Stimulated activated CD8-positive, alpha-beta memory T cell treated with anti-CD3 and anti-CD28 coated beads, Interleukin-7, amount 100 ng/mL, for 48 hours (primary cell): ENCODE measurements at regions not wholly inside any gene's neighbourhood (a gene's known extent, or its start where the extent isn't known, plus 50 kb on each side); places are given as distances from the start of the nearest gene placed in this dataset.
"Not testable (repeated sequence)": the region's sequence is repeated elsewhere in the genome, so short reads cannot be mapped to it uniquely, and the experiment has no call there.

Source experiments
- DNase-seq, 2 donors: peaks; one replicate each; pipeline ENCODE4 v3.0.0-alpha.2; 2020; ENCODE audit warnings: low read depth in 1 of 2; ENCODE audit errors: extremely low read depth in 1 of 2

DNA sequence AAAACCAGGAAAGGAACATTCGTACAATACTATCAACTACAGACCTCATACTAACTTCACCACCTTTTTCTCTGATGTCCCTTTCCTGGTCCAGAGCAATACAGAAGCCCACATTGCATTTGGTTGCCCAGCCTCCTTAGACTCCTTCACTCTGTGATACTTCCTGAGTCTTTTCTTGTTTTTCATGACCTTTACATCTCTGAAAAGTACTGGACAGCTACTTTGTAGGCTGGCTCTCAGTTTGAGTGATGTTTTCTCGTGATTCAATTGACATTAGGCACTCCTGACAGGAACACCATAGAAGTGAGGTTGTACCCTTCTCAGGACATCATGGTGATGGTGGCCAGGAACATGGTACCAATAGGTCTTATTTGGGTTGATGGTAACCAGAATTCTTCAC, 185.9 kb upstream of the SLC39A10 start:
- no peak for DNase-seq

DNA sequence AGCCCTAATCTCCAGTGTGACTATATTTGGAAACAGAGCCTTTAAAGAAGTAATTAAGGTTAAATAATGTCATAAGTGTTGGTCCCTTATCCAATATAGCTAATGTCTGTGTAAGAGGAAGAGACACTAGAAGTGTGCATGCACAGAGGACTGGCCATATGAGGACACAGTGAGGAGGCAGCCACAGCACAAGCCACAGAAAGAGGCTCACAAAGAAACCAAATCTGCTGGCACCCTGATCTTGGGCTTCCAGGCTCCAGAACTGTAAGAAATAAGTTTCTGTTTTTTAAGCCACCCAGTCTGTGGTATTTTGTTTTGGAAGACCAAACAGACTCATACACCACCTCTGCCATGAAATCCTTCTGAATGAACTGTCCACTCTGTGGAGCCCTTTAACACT, 186.4 kb upstream of the SLC39A10 start:
- no peak for DNase-seq

DNA sequence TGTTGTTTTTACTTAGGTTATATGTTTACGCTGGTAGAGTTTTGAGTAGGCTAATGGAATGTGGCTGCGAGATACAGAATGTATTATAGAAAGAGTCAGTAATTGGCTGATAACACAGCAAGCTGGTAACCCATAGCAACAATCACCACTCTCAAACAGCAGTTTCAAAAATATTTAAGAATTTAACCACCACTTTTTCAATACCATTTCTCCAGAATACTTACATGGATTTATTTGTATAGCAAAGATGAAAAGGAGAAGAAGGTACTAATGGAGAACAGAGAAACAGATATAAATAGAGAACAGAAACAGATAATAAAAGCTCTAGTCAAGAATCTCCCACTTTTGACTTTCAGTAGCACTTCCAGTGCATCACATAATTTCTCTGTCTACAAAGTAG, 188.3 kb upstream of the SLC39A10 start:
- no peak for DNase-seq

DNA sequence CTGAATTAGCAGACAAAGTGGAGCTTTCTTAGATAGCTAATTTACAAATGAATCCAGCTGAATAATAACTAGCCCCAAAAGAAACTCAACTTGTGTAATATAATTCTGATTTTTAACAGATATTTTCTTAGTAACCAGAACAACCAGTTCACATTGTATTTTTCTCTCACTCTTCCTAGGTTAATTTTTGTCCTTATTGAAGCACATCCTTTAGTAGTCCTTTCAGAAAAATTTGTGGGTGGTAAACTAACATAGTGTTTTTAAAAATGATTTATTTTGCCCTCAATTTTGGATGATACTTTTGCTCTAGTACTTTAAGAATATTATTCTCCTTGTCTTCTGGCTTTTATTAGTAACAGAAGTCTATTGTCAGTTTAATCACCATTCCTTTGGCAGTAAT, 190.6 kb upstream of the SLC39A10 start:
- no peak for DNase-seq

DNA sequence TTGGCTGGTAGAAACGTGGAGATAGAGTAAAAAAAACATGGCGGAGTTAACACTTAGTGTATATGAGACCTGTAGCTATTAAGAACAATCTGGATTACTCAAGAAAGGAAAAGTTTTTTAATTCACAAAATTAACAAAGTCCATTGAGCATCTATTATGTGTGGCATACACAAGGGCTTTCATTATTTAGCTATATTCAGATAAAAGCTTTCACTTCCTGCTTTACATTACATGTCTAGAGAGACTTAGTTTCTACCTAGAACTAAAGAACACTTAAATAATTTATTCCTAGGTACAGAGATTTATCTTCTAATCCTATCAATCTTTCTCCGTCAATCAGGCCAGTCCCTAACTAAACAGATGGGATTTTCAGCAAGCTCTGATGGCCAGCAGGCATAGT, 196.0 kb upstream of the SLC39A10 start:
- DNase-seq, result no peak

DNA sequence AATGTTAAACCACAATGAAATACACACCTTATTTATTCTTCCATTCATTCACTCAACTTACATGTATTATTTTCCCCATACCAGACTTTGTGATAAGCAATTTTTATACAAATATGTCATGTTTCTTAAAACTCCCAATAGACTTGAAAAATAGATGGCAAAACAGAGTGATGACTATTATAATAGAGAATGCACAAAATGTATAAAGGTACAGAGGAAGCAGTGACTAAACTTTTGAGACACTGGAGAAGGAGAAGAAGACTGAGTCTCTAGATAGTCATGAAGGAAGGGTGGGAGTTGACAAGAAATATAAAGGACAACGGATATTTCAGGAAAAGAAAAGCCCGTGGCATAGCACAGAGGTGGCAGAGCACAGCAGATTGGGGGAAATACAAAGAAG, 198.1 kb upstream of the SLC39A10 start:
- no peak for DNase-seq

DNA sequence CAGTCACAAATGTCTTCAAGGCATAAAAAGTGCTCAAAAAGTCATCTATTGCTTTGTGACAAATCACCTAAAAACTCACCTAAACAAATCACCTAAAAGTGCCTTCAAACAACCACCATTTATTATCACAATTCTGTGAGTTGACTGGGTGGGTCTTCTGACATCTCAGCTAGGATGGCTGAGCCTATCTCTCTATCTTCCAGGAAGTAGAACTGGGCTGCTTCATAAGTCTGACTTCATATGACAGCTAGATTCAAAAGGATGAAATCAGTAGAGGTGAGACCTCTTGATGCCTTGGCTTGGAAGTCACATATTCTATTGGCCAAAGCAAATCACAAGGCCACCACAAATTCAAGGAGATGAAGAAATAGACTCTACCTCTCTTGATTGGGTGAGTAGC, 199.2 kb upstream of the SLC39A10 start:
- DNase-seq, result no peak

DNA sequence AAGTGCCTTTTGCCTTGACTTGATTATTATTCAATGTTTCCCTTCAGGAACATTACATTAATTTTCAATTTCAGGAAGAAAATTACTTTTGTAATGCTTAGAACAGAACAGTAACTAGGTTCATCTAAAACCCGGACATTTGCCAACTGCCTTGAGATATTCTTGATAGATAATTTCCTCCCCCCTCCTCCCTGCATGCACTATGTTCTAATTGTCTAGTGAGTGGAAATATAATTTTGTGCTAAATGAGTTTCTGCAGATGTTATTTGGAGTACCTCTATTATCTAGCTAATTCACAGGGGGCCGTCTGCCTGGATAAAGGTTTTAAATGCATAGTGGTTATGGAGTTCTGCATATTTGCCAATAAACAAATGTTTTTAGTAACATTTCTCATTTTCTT, 200.3 kb upstream of the SLC39A10 start:
- no peak for DNase-seq

DNA sequence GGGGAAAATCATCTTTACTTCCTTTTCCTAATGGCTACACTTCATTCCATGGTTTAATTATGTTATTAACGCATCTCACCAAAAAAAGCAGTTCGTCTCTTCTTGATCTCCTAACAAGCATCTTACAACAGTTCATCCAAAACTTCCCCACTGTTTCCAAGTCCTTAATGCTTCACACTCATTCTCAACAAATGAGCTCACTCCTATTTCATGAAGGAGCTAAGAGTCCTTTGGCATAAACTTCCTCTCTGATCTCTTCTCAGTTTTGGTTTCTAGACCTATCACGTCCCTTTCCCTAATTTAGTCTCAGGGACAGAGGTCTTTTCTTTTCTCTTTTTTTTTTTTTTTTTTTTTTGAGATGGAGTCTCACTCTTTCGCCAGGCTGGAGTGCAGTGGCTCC, 205.9 kb upstream of the SLC39A10 start:
- DNase-seq, result no peak

DNA sequence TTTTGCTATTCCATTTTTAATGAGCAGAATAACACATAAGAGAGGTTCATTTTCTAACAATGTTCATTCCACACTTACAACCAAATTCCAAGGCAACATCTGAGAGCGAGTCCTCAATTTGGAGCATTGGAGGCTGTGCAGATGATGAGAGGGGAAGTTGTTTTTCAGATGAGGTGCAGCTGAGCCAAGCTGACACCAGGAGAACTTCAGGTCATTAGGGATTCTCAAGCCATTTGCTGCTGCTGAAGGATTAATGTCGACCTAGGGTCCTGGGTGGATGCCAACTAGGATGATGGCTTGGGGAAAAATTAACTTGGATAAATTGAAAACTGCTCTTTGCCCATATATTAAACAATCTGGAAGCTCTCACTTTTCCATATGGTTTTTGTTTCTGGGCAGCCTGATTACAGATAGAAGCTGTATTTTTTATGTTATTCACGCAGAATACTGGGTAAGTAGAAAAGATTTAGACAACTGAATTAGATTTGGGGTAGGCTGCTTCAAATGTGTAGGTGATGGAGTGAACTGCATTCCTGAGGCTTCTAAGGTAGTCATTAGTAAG, 206.4 kb upstream of the SLC39A10 start:
- no peak for DNase-seq

DNA sequence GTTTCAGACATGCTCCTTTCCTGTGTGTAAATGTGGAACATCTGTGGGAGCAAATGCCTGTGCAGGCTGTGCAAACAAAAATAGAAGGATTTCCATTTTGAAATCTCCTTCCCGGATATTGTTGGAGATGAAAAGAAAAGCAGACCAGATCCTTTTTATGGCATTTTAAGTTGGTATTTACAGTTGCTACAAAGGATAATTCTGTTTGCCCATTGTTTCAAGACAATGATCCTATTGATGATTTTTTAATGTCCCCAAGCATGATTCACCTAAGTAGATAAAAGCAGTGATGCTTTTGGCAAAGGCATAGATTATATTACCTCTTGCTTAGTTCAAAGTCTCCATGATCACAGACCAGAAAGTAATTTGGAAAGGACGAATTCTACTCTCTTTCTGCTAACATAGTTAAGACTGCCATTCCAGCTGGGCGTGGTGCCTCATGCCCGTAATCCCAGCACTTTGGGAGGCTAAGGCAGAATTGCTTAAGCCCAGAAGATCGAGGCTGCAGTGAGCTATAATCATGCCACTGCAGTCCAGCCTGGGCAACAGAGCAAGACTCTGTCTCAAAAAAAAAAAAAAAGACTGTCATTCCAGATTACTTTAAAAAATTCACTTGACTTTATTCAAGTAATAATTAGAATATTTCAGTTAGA, 209.6 kb upstream of the SLC39A10 start:
- no peak for DNase-seq

DNA sequence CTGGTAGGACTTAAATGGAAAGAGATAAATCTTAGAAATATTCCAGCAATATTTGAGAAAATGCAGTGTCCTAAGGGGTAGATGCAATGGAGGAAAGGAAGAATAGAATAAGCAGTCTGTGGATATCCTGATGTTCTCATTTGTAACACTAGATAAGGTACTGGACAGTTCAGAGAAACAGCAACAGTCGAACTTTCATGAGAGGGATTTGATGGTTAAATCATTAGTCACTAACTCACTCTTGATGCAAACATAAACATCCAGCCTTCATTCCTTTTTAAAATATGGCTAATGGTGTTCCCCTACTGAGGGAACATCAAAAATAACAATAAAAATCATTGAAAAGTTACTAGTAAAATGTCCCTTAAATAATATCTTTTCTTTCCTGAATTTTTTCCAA, 211.4 kb upstream of the SLC39A10 start:
- no peak for DNase-seq

DNA sequence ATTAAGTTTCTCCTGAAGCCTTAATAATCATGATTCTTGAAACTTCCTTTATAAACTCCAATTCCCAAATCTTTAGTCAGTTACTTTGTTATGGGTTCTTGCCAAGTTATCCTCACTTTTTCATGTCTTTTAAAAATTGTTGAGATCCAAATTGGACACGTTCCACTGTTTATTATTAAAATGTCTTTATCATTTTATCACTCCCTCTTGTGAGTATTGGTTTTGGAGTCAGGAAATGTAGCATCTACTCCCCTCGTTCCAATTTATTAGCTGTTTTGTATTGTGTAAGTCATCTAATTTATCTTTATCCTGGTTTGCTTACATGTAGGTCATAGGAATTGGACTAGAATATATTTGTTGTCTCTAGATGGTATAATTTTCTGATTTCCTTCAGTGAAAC, 213.1 kb upstream of the SLC39A10 start:
- DNase-seq, result no peak

DNA sequence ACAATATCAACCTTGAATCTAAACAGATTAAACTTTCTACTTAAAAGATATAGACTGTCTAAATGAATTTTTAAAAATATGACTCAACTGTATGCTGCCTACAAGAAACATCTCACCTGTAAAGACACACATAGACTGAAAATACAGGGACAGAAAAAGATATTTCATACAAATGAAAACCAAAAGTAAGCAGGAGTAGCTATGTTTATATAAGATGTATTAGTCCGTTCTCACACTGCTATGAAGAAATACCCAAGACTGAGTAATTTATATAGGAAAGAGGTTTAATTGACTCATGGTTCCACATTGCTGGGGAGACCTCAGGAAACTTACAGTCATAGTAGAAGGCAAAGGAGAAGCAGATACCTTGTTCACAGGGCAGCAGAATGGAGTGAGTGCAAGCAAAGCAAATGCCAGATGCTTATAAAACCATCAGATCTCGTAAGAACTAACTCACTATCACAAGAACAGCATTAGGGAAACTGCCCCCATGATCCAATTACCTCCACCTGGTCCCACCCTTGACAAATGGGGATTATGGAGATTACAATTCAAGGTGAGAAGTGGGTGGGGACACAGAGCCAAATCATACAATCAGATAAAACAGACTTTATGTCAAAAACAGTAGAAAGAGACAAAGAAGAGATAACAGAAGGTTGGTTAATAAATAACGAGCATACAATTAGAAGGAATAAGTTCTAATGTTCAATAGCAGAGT, 214.4 kb upstream of the SLC39A10 start:
- no peak for DNase-seq

DNA sequence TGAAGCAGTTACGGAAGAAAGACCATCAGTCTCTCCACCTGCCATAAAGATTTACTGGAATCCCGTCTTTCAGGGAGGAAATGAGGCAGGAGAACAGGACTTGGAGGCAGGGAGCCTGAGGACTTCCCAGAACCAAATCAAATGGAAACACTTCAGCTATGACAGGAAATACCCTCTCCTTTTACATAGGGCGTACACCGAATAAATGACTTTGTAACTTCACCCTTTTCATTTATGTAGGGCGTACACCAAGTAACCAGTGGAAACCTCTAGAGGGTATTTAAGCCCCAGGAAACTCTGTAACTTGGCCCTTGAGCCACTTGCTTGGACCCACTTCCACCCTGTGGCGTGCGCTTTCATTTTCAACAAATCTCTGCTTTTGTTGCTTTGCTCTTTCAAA, 218.3 kb upstream of the SLC39A10 start:
- DNase-seq, result no peak

DNA sequence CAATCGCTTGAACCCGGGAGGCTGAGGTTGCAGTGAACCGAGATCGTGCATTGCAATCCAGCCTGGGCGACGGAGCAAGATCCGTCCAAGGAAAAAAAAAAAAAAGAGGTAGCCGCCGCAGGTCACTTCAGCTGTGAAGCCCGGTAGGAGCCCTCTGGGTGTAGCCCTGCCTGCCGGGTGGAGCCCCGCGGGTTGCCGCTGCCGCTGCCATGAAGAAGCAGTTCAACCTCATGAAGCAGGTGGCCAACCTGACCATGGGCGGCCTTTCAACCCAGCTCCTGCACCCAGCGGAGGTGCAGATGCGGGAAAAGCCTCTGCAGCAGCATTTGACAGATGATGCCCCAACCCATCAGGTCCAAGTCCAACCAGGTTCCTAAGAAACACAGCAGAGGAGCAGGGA, 219.5 kb upstream of the SLC39A10 start:
- DNase-seq, result no peak

DNA sequence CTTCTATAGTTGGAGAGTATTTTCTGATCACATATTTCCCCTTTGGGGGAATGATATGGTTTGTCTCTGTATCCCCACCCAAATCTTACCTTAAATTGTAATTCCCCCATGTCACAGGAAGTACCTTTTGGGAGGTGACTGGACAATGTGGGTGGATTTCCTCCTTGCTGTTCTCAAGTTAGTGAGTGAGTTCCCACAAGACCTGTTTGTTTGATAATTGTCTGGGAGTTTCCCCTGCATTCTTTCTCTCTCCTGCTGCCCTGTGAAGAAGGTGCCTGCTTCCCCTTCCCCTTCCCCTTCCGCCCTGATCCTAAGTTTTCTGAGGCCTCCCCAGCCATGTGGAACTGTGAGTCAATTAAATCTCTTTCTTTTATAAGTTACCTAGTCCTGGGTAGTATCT, 222.7 kb upstream of the SLC39A10 start:
- DNase-seq, result no peak

DNA sequence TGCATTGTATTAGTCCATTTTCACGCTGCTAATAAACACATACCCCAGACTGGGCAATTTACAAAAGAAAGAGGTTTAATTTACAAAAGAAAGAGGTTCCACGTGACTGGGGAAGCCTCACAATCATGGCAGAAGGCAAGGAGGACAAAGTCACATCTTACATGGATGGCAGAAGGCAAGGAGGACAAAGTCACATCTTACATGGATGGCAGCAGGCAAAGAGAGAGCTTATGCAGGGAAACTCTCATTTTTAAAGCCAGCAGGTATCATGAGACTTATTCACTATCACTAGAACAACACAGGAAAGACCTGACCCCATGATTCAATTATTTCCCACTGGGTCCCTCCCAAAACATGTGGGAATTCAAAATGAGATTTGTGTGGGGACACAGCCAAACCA, 223.3 kb upstream of the SLC39A10 start:
- DNase-seq, result not testable (repeated sequence)

DNA sequence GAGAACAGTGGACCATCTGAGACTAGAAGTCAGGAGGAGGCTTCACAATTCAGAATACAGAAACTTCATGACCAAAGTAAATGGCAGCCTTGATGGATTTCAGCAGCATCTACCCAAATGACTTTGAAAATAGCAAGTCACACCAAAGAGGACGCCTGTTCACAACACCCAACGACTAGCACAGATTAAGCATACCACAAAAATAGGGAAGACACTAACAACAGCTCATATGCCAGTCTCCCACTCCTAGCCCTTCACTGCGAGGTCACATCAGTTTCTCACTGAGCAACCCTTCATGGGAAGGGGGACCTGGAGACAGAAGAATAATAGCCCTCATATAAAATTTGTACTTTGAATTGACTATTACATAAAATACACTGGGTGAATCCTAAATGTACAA, 228.4 kb upstream of the SLC39A10 start:
- DNase-seq, result no peak

DNA sequence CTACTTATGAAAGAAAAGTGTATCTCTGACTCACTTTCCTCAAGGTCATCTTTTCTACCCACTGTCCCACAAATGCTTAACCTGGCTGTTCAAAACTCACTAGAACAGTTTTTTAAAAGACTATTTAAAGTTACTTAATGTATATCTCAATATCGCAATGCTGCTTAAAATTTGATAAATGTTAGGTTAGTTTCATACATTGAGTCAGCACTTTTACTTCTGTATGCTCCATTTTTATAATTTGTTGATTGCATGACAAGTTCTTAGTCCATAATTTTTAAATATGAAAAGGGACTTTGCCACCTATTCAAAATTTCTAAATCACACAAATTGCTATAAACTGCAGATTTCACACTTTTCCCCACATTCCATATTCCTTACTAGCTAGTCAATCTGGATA, 231.7 kb upstream of the SLC39A10 start:
- DNase-seq, result no peak

DNA sequence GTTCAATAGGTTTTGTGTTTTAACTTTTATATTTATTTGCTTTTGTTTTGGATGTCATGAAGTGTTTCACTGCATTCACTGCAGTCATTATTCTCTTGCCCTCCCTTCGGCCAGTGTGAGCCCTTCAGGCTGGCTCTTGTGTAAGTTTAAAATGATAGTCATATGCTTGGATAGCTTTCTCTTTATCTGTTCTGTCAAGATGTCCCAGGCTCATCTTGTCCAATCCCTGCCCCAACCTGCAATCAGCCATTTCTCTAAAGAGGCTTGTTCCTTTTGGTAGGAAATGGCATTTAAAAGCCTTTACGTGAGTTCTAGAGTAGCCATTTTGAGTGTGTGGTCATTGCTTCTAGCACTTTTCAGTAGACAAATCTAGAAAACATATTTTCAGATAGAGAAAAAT, 238.0 kb upstream of the SLC39A10 start:
- no peak for DNase-seq

DNA sequence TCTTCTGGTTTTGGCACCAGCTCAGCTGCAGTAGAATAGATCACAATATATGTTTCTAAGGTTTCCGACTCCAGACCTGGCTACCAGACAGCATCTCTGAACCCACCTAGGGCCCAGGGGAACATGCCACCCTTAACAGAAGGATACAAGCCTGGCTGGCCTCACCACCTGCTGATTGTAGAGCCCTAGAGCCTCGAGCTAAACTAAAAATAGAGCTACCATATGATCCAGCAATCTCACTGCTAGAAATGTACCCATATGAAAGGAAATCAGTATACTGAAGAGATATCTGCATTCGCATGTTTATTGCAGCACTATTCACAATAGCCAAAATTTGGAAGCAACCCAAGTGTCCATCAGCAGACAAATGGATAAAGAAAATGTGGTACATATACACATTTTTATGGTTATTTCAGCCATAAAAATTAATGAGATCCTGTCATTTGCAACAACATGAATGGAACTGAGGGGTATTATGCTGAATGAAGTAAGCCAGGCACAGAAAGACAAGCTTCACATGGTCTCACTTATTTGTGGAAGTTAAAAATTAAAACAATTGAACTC, 242.4 kb upstream of the SLC39A10 start:
- DNase-seq, result no peak
